Heart left ventricle (tissue), 16 donors: ENCODE measurements at regions not wholly inside any gene's neighbourhood (a gene's known extent, or its start where the extent isn't known, plus 50 kb on each side); places are given as distances from the start of the nearest gene placed in this dataset.

Experiments used
- ATAC-seq, 4 donors: fragments of 200-7000 bp; cut with Tn5 transposase; one replicate each; pipeline ENCODE4 v1.9.1; 2020 to 2022; ENCODE audit warnings: moderate library complexity in 4 of 4, mild to moderate bottlenecking in 3 of 4, moderate number of reproducible peaks in 1 of 4
- DNase-seq, 5 donors: peaks; one replicate each; pipeline ENCODE4 v3.0.0-alpha.2; 2020
- H3K27ac ChIP-seq, 12 donors: fragments of 200-600 bp; sonication (generic) in 4 of 12; one replicate each; pipeline versions ENCODE4 v1.5.0 to v1.8.0; 2016 to 2022; ENCODE audit warnings: mild to moderate bottlenecking in 2 of 12
- H3K27me3 ChIP-seq, 9 donors: fragments of 200-600 bp; sonication (generic) in 2 of 9; one replicate each; pipeline versions ENCODE4 v1.5.1 to v1.8.0; 2016 to 2022; ENCODE audit warnings: mild to moderate bottlenecking in 3 of 9
- H3K36me3 ChIP-seq, 9 donors: fragments of 200-600 bp; sonication (generic) in 2 of 9; one replicate each; pipeline versions ENCODE4 v1.5.0 to v1.8.0; 2018 to 2022; ENCODE audit warnings: mild to moderate bottlenecking in 2 of 9
- H3K4me1 ChIP-seq, 12 donors: fragments of 200-600 bp; sonication (generic) in 4 of 12; one replicate each; pipeline versions ENCODE4 v1.5.0 to v1.8.0; 2016 to 2022; ENCODE audit warnings: mild to moderate bottlenecking in 3 of 12
- H3K4me3 ChIP-seq, 12 donors: fragments of 200-600 bp; sonication (generic) in 4 of 12; one replicate each; pipeline versions ENCODE4 v1.5.0 to v1.8.0; 2017 to 2022; ENCODE audit warnings: mild to moderate bottlenecking in 9 of 12, moderate library complexity in 4 of 12
- H3K9me3 ChIP-seq, 12 donors: fragments of 200-600 bp; sonication (generic) in 4 of 12; one replicate each; pipeline versions ENCODE4 v1.5.0 to v1.8.0; 2016 to 2022; ENCODE audit warnings: mild to moderate bottlenecking in 1 of 12
- CTCF ChIP-seq, 12 donors: fragments of 200-600 bp; sonication (generic) in 4 of 12; IDR thresholded peaks; one replicate each; pipeline versions ENCODE4 v1.5.0 to v1.8.0; 2018 to 2022; ENCODE audit warnings: antibody characterized with exemption in 12 of 12, mild to moderate bottlenecking in 5 of 12
- POLR2A ChIP-seq, 2 donors: fragments of 450-650 bp; IDR thresholded peaks; one replicate each; pipeline ENCODE4 v1.6.1; 2017; ENCODE audit warnings: antibody characterized with exemption in 2 of 2, mild to moderate bottlenecking in 2 of 2, moderate library complexity in 2 of 2
- WGBS, 4 donors: extraction: QIAGEN DNeasy Blood & Tissue Kit in 2 of 4; methylation state at CpG; one replicate each; pipeline versions ENCODE4 v1.1.5 to v1.1.7; 2013 to 2018; 5-methylcytosine and 5-hydroxymethylcytosine counted together
- intact Hi-C, 10 donors: fragments of 100-400 bp; cut with DNase I; formaldehyde crosslinking; loops; one replicate each; pipeline versions ENCODE4 v1.11.1 to v1.14.2; 2022
- donor health status: ischemic (EF 13 %, LVEDD 7.1; RV severe dilation, severe dysfunction).
- donor health status: healthy with polysubstance abuse.
- donor health status: DM: no; HTN: yes; CAD: no.
- donor health status: DM: no; HTN: no; CAD: no.
- donor health status: ischemic (EF 25% LVEDD 6.9; RV normal size, moderate dysfunction).
- donor health status: ischemic (EF 25% LVEDD 5.7; RV mildly dilated, moderate dysfunction).
- donor health status: healthy.
- donor health status: DM: yes; HTN: yes; CAD: no.
- donor health status: ischemic (EF 35%, LVEDD 5.7; RV mildly dilated, moderate dysfunction).
- donor health status: nonischemic (EF 11% LVEDD 7.7; RV severe dilation, severe dysfunction).
- donor health status: DM: yes; HTN: yes; CAD: no.
- donor health status: PGD.
- donor health status: ischemic (EF 29% LVEDD 5.4; RV normal size, mild dysfunction).
- donor health status: nonischemic (EF 23%, LVEDD 6.1; RV moderate dilation, normal function).

- H3K9me3 ChIP-seq = no peaks in the 10 kb centered on the region
- intact Hi-C loops = loop anchor here in 1 of 10 donors (10.0 kb wide), 1 partner anchor 358 kb away; no protein-coding TSS in a partner anchor
- no peak for DNase-seq
- H3K36me3 ChIP-seq = no peaks in the 10 kb centered on the region
- 43 to 59% (median 51%) methylated on average over 5 of the region's 5 CpGs for WGBS, 4 donors
- no peaks in the 10 kb centered on the region for H3K4me1 ChIP-seq
- no peak for ATAC-seq
- no peak overlapping the region for H3K4me3 ChIP-seq
- TF ChIP-seq POLR2A (IDR thresholded peaks at IDR 0.05) (no peak), CTCF (IDR thresholded peaks at IDR 0.05) (no peak)
- peaks cover 0 to 8% (median 0%) of the 10 kb centered on the region in 9 donors for H3K27me3 ChIP-seq
- H3K27ac ChIP-seq = no peak overlapping the region
Measured at GRCh38 chr9:104027295-104027694, 66.8 kb upstream of the SMC2 start.

- Histone ChIP-seq H3K36me3 (no peaks in the 10 kb centered on the region), H3K27ac (no peak overlapping the region), H3K9me3 (no peaks in the 10 kb centered on the region), H3K27me3 (peaks cover 0 to 8% (median 0%) of the 10 kb centered on the region in 9 donors), H3K4me1 (no peaks in the 10 kb centered on the region), H3K4me3 (no peak overlapping the region)
- intact Hi-C loops = loop anchor here in 1 of 10 donors (10.0 kb wide), 1 partner anchor 356 kb away; no protein-coding TSS in a partner anchor
- ATAC-seq (no peak), DNase-seq (no peak)
- 69 to 81% (median 76%) methylated on average over 4 of the region's 4 CpGs for WGBS, 4 donors
- TF ChIP-seq POLR2A (IDR thresholded peaks at IDR 0.05) (no peak), CTCF (IDR thresholded peaks at IDR 0.05) (no peak)
Measured at GRCh38 chr9:104028827-104029226, 65.3 kb upstream of the SMC2 start.
